Activated CD4-positive, alpha-beta T cell treated with anti-CD3 and anti-CD28 coated beads, Interleukin-2, amount 10 ng/mL, durations not matched to agents 7 days and 5 days (primary cell): ENCODE measurements at regions not wholly inside any gene's neighbourhood (a gene's known extent, or its start where the extent isn't known, plus 50 kb on each side); places are given as distances from the start of the nearest gene placed in this dataset.
"Not testable (repeated sequence)": the region's sequence is repeated elsewhere in the genome, so short reads cannot be mapped to it uniquely, and the experiment has no call there.

Source experiments
- CTCF ChIA-PET: fragments of 350-600 bp; sonication (Branson Sonifier 250); formaldehyde crosslinking; loops from one replicate; lab custom pipeline; 2021; ENCODE audit warnings: antibody characterized with exemption; lab: Charles Lee
- POLR2A ChIA-PET: fragments of 350-600 bp; sonication (Branson Sonifier 250); formaldehyde crosslinking; loops from one replicate; lab custom pipeline; 2021; ENCODE audit warnings: antibody characterized with exemption; lab: Charles Lee
- DNase-seq: peaks from one replicate; pipeline ENCODE4 v3.0.0-alpha.2; 2020
- H3K27ac Mint-ChIP-seq: one replicate; pipeline ENCODE4 v1.8.0; 2021; ENCODE audit warnings: mild to moderate bottlenecking, moderate library complexity, mixed read lengths
- H3K27me3 Mint-ChIP-seq: one replicate; pipeline ENCODE4 v1.8.0; 2021; ENCODE audit warnings: mixed read lengths
- H3K36me3 Mint-ChIP-seq: one replicate; pipeline ENCODE4 v1.8.0; 2021; ENCODE audit warnings: low read depth, mixed read lengths
- H3K4me1 Mint-ChIP-seq: one replicate; pipeline ENCODE4 v1.8.0; 2021; ENCODE audit warnings: mixed read lengths
- H3K4me3 Mint-ChIP-seq: one replicate; pipeline ENCODE4 v1.8.0; 2021; ENCODE audit warnings: mild to moderate bottlenecking, moderate library complexity, mixed read lengths
- H3K9me3 Mint-ChIP-seq: one replicate; pipeline ENCODE4 v1.8.0; 2021; ENCODE audit warnings: mixed read lengths

DNA sequence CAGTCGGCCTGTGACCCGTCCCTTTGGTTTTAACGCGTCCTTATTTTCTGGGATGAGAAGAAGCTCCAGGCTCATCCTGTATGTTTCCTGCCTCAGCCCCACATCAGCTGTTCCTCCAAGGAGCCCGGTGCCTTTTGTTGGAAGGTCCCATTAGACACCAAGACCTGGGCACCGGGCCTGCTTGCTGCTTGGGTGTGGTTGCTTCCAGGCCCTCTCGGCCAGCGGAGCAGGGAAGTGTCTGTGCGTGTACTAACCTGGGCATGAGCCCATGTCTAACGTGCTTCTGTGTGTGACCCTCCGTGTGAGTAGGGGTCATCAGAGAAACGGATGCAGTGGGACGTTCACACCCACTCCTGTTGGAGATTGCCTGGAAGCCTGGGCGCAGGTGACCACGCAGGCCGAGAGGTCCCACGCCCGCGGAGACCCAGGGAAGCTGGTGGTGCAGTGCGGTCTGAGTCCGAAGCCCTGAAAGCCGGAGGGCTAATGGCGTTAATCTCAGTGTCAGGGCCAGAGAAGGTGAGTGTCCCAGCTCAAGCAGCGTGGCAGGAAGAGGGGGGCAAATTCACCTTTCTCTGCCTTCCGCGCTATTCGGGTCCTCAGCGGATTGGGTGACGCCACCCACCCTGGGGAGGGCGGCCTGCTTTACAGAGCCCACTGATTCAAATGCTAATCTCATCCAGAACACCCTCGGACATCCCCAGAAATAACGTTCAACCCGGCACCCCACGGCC is 131.3 kb downstream of the KIF26A start:
- POLR2A ChIA-PET, H3K36me3 Mint-ChIP-seq, H3K4me3 Mint-ChIP-seq, CTCF ChIA-PET, DNase-seq, H3K9me3 Mint-ChIP-seq, H3K4me1 Mint-ChIP-seq, H3K27me3 Mint-ChIP-seq, H3K27ac Mint-ChIP-seq: not testable (repeated sequence)

DNA sequence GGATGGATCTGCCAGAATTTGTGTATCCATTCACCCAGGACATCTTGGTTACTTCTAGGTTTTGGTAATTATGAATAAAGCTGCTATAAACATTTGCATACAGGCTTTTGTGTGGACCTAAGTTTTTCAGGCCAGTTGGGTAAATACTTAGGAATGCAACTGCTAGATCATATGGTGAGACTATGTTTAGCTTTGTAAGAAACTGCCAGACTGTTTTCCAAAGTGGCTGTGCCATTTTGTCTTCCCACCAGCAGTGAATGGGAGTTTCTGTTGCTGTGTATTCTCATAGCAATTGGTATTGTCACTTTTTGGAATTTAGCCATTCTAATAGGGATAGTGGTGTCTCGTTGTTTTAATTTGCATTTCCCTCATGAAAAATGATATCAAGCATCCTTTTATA is 133.0 kb downstream of the KIF26A start:
- no peaks in the 10 kb centered on the region for H3K9me3 Mint-ChIP-seq

DNA sequence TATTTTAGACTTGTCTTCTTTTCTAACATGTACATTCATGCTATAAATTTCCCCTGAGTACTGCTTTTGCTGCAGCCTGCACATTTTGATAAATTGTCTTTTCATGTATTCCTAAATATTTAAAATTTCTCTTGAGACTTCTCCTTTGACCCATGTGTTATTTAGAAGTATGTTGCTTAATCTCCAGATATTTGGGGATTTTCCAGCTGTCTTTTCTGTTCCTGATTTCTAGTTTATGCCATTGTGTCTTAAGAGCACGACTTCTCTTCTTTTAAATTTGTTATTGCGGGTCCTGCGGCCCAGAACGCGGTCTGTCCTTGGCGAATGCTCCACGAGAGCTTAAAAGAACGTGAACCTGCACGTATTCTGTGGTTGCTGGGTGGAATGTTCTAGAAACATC is 136.4 kb downstream of the KIF26A start:
- Mint-ChIP-seq H3K27ac (no peak overlapping the region), H3K36me3 (no peaks in the 10 kb centered on the region), H3K9me3 (no peaks in the 10 kb centered on the region), H3K4me1 (no peaks in the 10 kb centered on the region), H3K27me3 (peaks cover 6% of the 10 kb centered on the region), H3K4me3 (no peak overlapping the region)
- no peak for DNase-seq
- ChIA-PET POLR2A (no interaction called here), CTCF (no interaction called here)

More for the DNA sequence above, 133.0 kb downstream of the KIF26A start:
- H3K4me1 Mint-ChIP-seq: peaks cover 3% of the 10 kb centered on the region
- no peak for DNase-seq
- POLR2A ChIA-PET: no interaction called here
- peaks cover 6% of the 10 kb centered on the region for H3K27me3 Mint-ChIP-seq
- no peak overlapping the region for H3K4me3 Mint-ChIP-seq
- no peak overlapping the region for H3K27ac Mint-ChIP-seq
- CTCF ChIA-PET: no interaction called here
- no peaks in the 10 kb centered on the region for H3K36me3 Mint-ChIP-seq

DNA sequence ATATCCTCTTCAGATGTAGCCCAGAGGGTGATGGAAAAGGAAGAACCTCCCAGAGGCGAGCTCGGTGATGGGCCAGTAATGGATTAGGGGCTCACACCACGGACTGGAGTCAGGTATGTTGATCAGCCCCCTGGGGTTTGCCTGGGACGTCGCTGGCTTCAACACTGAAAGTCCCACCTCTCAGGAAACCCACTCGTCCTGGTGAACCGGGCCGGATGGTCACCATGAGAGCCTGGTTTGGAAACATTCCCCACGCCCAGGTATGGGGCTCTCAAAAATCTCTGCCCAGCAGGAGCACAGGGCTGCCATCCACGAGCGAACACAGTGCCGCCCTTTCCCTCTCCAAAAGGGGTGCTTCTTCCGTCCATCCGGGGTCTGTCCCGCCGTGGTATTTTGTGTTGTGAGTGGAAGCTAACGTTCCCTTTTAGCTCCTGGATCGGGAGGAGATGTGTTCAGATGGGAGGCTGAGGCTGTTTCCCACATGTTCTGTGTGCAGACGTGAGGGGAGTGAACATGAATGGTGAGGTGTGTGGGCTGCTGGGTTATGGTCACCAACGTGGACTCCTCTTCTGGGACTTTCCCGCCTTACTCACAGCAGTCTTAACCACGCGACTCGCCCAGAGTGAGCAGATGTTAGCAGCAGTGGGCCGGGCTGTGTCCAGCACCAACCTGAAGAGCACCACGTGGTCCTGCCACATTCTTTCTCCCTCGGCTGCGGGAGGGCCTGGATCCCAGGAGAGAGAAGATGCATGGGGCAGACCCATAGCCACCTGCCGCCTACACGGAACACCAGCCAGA is 139.2 kb downstream of the KIF26A start:
- Mint-ChIP-seq H3K4me3 (no peak overlapping the region), H3K9me3 (no peaks in the 10 kb centered on the region), H3K27me3 (peaks cover 4% of the 10 kb centered on the region), H3K36me3 (no peaks in the 10 kb centered on the region), H3K27ac (no peak overlapping the region), H3K4me1 (no peaks in the 10 kb centered on the region)
- CTCF ChIA-PET: no interaction called here
- DNase-seq: no peak
- POLR2A ChIA-PET: no interaction called here

DNA sequence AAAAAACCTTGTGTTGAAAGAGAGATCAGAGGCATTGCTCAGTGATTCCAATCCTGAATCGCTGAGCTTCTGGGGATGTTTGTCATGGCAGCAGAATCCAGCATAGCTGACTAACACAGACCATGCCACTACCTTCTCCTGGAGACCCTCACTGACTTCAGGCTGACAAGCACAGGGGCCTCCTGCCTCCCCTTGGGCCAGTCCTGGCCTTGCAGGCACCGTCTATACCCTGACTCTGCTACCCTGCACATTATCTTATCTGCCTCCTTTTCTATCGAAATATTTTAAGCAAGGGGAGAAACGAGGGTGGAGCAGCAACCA is 139.8 kb downstream of the KIF26A start:
- Mint-ChIP-seq H3K27me3 (peaks cover 2% of the 10 kb centered on the region), H3K9me3 (no peaks in the 10 kb centered on the region), H3K36me3 (no peaks in the 10 kb centered on the region), H3K27ac (no peak overlapping the region), H3K4me3 (no peak overlapping the region), H3K4me1 (no peaks in the 10 kb centered on the region)
- DNase-seq: no peak
- POLR2A ChIA-PET: no interaction called here
- CTCF ChIA-PET: no interaction called here

DNA sequence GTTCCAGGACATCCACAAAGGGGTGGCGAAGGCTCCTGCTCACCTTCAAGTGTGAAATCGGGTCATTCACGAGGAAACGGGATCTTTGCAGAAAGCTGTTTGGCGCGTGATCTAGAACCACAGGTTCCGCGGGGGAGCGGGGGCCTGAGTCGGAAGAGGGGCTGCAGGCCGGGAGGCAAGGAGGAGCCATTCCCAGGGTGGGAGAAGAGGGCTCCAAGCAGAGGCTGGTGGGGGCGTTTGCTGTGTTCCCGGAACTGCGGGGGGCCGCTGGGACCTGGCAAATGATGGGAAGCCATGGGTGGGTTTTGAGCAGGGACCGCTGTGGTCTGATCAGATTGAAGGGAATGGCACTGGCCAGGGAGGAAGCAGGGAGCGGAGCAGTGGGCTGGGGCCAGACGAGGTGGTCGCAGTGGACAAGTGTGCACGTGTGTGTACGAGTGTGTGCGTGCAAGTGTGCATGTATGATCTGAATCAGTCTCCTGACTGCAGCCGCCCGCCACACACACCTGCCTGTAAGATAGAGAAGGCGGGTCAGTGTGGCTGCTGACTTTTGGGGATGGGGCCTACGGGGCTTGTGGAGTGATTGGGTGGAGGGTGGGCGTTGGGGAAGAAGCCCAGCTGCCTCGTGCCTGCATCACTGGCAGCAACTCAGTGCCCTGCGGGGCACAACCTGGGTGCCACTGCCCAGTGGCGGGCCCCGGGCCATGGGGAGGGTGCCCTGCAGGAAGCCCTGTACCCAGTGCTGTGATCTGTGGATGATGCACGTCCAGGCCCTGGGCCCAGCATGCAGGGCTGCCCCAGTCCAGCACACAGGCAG is 141.9 kb downstream of the KIF26A start:
- Mint-ChIP-seq H3K4me1 (no peaks in the 10 kb centered on the region), H3K9me3 (no peaks in the 10 kb centered on the region), H3K27me3 (no peaks in the 10 kb centered on the region), H3K4me3 (no peak overlapping the region), H3K27ac (no peak overlapping the region), H3K36me3 (no peaks in the 10 kb centered on the region)
- ChIA-PET CTCF (no interaction called here), POLR2A (no interaction called here)
- no peak for DNase-seq

DNA sequence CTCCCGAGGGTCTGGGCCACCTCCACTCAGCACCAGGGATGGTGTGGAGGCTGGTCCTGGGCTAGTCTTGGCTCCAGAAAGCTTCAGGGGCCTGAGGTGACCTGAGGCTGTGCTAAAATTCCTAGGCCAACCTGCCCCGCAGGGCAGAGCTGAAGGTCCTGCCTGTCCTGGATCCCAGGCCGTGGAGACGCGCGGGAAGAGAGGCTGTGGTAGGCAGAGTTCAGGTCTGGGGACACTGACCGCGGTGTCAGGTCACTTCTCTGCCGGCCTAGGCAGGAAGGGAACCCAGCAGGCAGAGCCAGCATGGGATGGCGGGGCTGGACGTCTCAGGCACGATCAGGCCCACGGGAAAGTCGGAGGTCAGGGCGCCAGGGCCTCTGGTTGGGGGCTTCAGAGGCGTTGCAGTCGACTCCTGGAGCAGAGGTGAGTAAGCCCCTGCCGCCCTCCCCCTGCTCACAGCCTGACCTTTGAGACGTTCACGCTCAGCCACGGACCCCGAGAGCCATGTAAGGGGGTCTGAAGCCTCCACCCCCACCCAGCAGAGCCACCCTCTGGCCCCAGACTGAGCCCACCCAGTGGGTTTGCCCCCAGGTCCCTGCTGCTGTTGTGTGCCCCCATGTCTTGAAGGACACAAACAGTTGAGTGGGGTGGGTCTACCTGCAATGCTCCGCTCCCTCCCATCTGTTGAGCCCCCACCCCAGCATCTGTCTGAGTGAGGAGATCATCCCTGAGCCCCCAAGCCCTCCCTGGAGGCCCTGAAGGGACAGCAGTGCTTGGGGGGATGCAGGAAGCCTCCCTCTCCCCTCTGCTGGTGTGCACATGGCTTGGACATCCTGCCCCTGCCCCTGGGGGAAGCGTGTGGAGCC is 142.7 kb downstream of the KIF26A start:
- no peak for DNase-seq
- ChIA-PET CTCF (no interaction called here), POLR2A (no interaction called here)
- Mint-ChIP-seq H3K27me3 (no peaks in the 10 kb centered on the region), H3K36me3 (no peaks in the 10 kb centered on the region), H3K9me3 (no peaks in the 10 kb centered on the region), H3K27ac (no peak overlapping the region), H3K4me1 (no peaks in the 10 kb centered on the region), H3K4me3 (no peak overlapping the region)

DNA sequence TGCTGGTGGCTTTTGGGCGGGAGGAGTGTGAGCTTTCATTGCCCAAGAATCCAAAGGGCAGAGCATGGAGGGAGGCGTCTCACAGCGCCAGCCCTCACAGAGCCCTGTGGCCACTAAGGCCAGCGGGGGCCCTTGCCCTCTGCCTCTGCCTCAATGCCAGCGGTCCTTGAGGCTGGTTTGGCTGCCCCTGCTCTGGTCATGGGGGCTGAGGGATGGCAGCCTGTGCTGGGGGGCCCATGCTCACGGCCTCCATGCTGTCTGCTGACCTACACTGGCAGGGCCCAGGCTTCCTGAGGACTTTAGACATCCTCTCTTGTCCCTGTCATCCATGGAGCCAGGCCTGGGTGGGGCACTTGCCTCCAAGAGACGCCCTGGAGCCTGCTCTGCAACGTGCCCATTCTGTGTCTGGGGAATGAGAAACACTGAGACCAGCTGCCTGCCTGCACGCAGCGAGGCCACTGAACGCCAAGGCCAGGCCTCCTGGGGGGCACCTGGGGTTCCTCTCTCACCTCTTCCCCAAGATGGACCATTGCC is 143.4 kb downstream of the KIF26A start:
- Mint-ChIP-seq H3K27me3 (no peaks in the 10 kb centered on the region), H3K4me1 (no peaks in the 10 kb centered on the region), H3K9me3 (no peaks in the 10 kb centered on the region), H3K27ac (no peak overlapping the region), H3K36me3 (no peaks in the 10 kb centered on the region), H3K4me3 (no peak overlapping the region)
- no peak for DNase-seq
- POLR2A ChIA-PET: no interaction called here
- CTCF ChIA-PET: no interaction called here

DNA sequence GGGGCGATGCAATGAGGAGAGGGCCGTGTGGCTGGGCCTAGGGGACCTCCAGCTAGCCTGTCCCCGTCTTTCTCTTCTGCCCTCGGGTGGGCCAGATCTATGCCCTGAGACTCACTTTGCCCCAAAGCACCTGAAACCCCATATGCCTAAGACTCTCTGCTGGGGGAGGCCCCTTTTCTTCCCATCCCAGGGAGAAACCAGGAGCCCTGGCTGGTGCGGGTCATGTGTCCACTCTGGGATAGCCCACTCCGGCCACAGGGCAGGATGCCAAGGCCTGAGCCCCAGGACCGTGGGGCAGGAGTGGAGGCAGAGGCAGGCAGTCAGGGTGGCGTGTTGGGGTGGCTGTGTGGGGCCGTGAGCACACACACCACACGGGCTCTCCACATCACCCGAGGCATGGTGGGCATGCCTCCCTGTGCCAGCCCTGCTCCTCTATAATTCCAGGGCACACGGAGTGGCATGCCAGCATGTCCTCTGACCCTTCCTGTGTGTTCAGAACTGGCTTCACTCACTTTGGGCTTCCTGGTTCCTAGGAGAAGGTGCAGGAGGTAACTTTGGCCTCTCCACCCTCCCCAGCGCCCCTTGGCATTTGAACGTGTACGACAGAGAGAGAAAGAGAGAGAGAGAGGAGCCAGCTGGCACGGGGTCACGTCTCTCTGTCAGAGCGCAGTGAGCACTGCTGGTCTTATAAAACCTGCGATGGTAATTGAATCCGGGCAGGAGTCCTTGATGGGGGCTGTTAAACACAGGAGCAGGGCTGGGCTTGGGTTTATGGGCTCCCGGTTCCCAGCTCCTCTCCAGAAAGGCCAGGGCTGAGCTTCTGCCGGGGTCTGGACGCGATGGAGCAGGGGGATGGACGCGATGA is 144.2 kb downstream of the KIF26A start:
- H3K9me3 Mint-ChIP-seq: no peaks in the 10 kb centered on the region
- no peaks in the 10 kb centered on the region for H3K36me3 Mint-ChIP-seq
- no peaks in the 10 kb centered on the region for H3K27me3 Mint-ChIP-seq
- no peaks in the 10 kb centered on the region for H3K4me1 Mint-ChIP-seq
- POLR2A ChIA-PET: no interaction called here
- no peak overlapping the region for H3K27ac Mint-ChIP-seq
- CTCF ChIA-PET: no interaction called here
- no peak overlapping the region for H3K4me3 Mint-ChIP-seq
- DNase-seq: no peak

DNA sequence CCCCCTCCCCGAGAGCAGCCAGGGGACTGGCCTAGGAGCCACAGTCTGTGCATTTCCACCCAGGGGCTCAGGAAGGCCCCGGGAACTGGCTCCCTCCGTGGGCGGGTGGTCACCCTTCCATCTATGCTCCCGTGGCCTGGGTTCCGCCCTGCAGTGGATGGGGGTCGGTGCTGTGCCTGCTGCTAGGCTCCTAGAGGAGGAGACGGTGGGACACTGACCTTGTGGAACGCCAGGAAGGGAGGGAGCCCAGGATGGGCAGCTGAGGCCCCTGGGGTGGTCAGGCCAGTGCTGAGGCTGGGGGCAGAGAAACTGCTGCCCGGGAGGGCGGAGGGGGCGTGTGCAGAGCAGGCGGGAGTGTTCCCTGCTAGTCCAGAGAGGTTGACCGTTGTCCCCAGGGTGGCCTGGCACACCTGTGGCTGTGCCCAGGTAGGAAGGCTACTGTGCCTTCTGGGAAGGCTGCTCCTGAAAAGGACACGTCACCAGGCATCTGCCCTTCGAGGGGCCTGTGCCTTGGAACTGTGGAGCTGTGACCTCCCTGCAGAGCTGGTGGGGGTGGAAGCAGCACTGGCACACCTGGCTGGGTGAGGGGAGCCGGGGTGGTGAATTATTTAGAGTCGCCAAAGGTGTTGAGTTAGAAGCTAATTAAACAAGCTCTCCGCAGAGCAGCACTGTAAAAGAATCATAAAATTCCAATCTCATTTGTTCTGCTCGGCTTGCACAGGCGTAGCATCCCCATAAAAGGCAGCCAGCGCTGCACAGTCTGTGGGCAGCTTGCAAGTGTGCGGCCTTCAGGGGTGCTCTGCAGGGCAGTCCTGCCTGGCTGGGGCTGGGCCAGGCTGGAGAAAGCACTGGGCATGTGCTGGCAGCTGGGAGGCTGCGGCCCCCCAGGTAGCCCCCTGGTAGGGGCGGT is 145.1 kb downstream of the KIF26A start:
- H3K4me3 Mint-ChIP-seq: no peak overlapping the region
- no peaks in the 10 kb centered on the region for H3K4me1 Mint-ChIP-seq
- H3K27me3 Mint-ChIP-seq: no peaks in the 10 kb centered on the region
- H3K36me3 Mint-ChIP-seq: no peaks in the 10 kb centered on the region
- ChIA-PET POLR2A (no interaction called here), CTCF (interaction anchor here (1.1 kb wide), 1 partner anchor 12 kb away, joined by 3 read pairs; no protein-coding TSS in a partner anchor)
- peaks cover 4% of the 10 kb centered on the region for H3K9me3 Mint-ChIP-seq
- no peak overlapping the region for H3K27ac Mint-ChIP-seq
- DNase-seq: no peak

DNA sequence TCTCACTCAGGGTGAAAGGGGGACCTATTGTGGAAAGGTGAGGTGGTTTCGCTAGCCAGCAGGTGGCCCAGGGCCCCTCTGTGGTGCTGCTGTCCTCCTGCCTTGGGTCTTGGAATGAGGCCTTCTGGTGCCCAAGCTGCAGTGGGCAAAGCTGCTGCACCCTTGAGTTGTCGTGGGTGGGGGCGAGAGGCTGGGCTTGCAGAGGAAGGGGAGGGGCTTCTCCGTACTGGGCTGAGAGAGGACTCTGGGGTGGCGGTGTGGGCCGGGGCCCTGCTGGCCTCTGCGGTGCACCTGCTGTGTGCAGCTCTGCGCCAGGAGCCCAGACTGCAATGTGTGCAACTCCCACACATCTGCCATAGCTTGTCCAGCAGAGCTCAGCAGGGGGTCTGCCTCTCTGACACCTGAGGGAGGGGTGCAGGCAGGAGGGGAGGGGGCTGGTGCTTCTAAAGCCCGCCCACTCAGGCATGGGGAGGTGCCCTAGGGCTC is 145.8 kb downstream of the KIF26A start:
- no peaks in the 10 kb centered on the region for H3K36me3 Mint-ChIP-seq
- POLR2A ChIA-PET: no interaction called here
- H3K9me3 Mint-ChIP-seq: peaks cover 11% of the 10 kb centered on the region
- H3K27me3 Mint-ChIP-seq: no peaks in the 10 kb centered on the region
- H3K4me1 Mint-ChIP-seq: no peaks in the 10 kb centered on the region
- H3K4me3 Mint-ChIP-seq: no peak overlapping the region
- no peak overlapping the region for H3K27ac Mint-ChIP-seq
- CTCF ChIA-PET: interaction anchor here (1.1 kb wide), 1 partner anchor 11 kb away, joined by 3 read pairs; no protein-coding TSS in a partner anchor
- DNase-seq: no peak
